ENCODE measurements at regions not wholly inside any gene's neighbourhood (a gene's known extent, or its start where the extent isn't known, plus 50 kb on each side); places are given as distances from the start of the nearest gene placed in this dataset.
"Not testable (repeated sequence)": the region's sequence is repeated elsewhere in the genome, so short reads cannot be mapped to it uniquely, and the experiment has no call there.

DNA sequence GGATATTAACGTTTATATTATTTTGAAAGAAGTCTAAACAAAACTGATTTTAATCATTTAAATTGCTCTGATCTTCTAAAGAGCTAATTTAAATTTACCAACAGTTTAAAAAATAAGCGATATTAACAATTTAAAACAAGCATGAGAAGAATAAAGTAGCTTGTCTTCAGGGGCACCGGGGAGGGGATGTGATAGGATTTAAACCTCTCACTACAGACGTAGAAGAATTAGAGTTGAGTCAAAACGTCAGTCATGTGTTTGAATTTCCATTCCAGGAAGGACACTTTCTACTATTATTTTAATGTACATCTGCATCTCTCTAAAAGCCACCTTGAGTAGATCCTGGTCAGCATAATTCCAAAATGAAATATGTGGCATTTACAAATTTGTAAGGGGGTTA, 58.2 kb upstream of the TPTE start:
- H3K4me1 ChIP-seq (ENCODE audit: control extremely low read depth in 1 of 4, control insufficient read depth in 4 of 4, insufficient read depth in 4 of 4, low read length in 3 of 4), result no peaks in the 10 kb centered on the region
- peaks cover 0 to 40% (median 6%) of the 10 kb centered on the region in 5 experiments for H3K9me3 ChIP-seq (ENCODE audit: control extremely low read depth in 1 of 5, control insufficient read depth in 4 of 5, insufficient read depth in 2 of 5, low read depth in 1 of 5, low read length in 4 of 5)
- no peaks in the 10 kb centered on the region for H3K36me3 ChIP-seq (ENCODE audit: control insufficient read depth in 4 of 4, insufficient read depth in 4 of 4, low read length in 3 of 4)
- POLR2A ChIA-PET, result no interaction called here
- CTCF ChIA-PET, result no interaction called here
- no peak for DNase-seq
- WGBS (ENCODE audit: insufficient coverage), result 57% methylated on average over 4 of the region's 5 CpGs
- no peak overlapping the region for H3K27ac ChIP-seq (ENCODE audit: insufficient read depth in 1 of 2, low read depth in 1 of 2, low read length in 2 of 2, poor library complexity in 1 of 2, severe bottlenecking in 2 of 2)
- H3K4me3 ChIP-seq (ENCODE audit: control insufficient read depth in 1 of 7, extremely low read depth in 1 of 7, insufficient read depth in 4 of 7, low read depth in 2 of 7, low read length in 6 of 7), result no peak overlapping the region
- H3K27me3 ChIP-seq (replicated peaks in 2 of 5; ENCODE audit: control insufficient read depth in 4 of 5, insufficient read depth in 5 of 5, low read length in 4 of 5), result no peaks in the 10 kb centered on the region

DNA sequence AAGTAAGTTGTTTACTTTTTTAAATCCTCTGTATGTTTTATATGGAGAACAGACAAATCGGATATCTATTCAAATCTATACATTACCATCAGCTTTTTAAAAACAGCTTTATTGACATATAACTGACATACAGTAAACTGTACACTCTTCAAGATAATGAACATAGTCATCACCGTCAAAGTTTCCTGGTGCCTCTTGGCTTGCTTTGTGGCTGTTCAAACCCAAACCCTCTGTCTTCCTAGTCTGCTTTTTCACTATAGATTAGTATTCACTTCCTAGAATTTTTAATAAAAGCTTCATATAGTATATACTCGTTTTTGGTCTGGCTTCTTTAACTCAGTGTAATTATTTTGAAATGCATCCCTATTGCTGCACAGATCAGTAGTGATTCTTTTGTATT, 56.4 kb upstream of the TPTE start:
- H3K4me3 ChIP-seq (ENCODE audit: control insufficient read depth in 1 of 7, extremely low read depth in 1 of 7, insufficient read depth in 4 of 7, low read depth in 2 of 7, low read length in 6 of 7), result no peak overlapping the region
- peaks cover 0 to 33% (median 6%) of the 10 kb centered on the region in 5 experiments for H3K9me3 ChIP-seq (ENCODE audit: control extremely low read depth in 1 of 5, control insufficient read depth in 4 of 5, insufficient read depth in 2 of 5, low read depth in 1 of 5, low read length in 4 of 5)
- DNase-seq, result no peak
- ChIA-PET CTCF (no interaction called here), POLR2A (no interaction called here)
- no peaks in the 10 kb centered on the region for H3K27me3 ChIP-seq (replicated peaks in 2 of 5; ENCODE audit: control insufficient read depth in 4 of 5, insufficient read depth in 5 of 5, low read length in 4 of 5)
- H3K36me3 ChIP-seq (ENCODE audit: control insufficient read depth in 4 of 4, insufficient read depth in 4 of 4, low read length in 3 of 4), result no peaks in the 10 kb centered on the region
- WGBS (ENCODE audit: insufficient coverage), result 43% methylated on average over 3 of the region's 3 CpGs
- H3K27ac ChIP-seq (ENCODE audit: insufficient read depth in 1 of 2, low read depth in 1 of 2, low read length in 2 of 2, poor library complexity in 1 of 2, severe bottlenecking in 2 of 2), result no peak overlapping the region
- no peaks in the 10 kb centered on the region for H3K4me1 ChIP-seq (ENCODE audit: control extremely low read depth in 1 of 4, control insufficient read depth in 4 of 4, insufficient read depth in 4 of 4, low read length in 3 of 4)

DNA sequence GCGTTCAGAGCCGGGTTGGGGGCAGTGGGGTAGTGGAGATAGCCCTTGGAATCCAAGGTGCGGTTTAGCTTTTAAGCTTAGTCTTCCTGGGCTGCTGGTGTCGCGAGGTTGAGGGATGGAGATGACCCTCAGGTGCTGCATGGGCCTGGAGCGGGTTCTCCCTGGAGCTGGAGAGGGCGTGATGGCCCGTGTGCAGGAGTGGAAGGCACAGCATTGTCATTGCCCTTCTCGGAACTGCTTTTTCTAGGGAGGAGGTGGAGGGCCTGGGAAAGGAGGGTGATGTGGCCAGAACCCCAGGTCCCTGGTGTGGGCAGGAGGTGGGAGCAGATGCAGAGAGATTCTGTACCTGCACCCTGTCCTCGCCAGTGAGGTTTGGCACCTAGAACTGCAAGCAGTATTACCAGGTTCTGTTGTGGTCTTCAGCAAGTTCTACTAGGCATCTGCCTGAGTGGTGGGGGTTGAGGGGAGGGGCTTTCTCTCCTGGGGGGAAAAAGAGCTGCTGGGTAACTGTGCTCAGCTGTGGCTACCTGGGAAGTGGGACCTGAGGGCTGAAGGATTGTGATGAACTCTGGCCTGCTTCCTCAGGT, 55.8 kb upstream of the TPTE start:
- H3K27me3 ChIP-seq (replicated peaks in 2 of 5; ENCODE audit: control insufficient read depth in 4 of 5, insufficient read depth in 5 of 5, low read length in 4 of 5); POLR2A ChIA-PET; H3K4me1 ChIP-seq (ENCODE audit: control extremely low read depth in 1 of 4, control insufficient read depth in 4 of 4, insufficient read depth in 4 of 4, low read length in 3 of 4); H3K36me3 ChIP-seq (ENCODE audit: control insufficient read depth in 4 of 4, insufficient read depth in 4 of 4, low read length in 3 of 4); H3K4me3 ChIP-seq (ENCODE audit: control insufficient read depth in 1 of 7, extremely low read depth in 1 of 7, insufficient read depth in 4 of 7, low read depth in 2 of 7, low read length in 6 of 7); H3K27ac ChIP-seq (ENCODE audit: insufficient read depth in 1 of 2, low read depth in 1 of 2, low read length in 2 of 2, poor library complexity in 1 of 2, severe bottlenecking in 2 of 2); CTCF ChIA-PET; DNase-seq: not testable (repeated sequence)
- WGBS (ENCODE audit: insufficient coverage), result 73% methylated on average over 10 of the region's 10 CpGs
- peaks cover 0 to 29% (median 6%) of the 10 kb centered on the region in 5 experiments for H3K9me3 ChIP-seq (ENCODE audit: control extremely low read depth in 1 of 5, control insufficient read depth in 4 of 5, insufficient read depth in 2 of 5, low read depth in 1 of 5, low read length in 4 of 5)

DNA sequence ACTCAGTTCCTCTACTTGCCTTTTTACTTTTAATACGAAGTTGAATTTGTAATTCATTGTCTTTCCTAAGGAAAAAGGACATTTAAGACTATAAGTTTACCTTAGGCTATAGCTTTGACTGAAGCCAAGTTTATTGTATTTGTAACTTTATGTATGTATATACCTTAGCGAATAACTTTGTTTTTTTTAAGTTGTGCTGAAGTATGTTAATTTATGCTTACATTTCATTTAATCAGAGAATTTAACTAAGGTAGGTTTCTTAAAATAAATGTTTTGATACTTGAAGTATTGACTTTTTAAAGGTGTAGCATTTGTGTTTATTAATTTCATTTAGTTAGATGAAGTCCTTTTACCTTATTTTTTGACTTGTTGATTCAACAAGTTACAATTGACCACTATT, 55.2 kb upstream of the TPTE start:
- Histone ChIP-seq H3K9me3 (ENCODE audit: control extremely low read depth in 1 of 5, control insufficient read depth in 4 of 5, insufficient read depth in 2 of 5, low read depth in 1 of 5, low read length in 4 of 5) (peaks cover 0 to 25% (median 2%) of the 10 kb centered on the region in 5 experiments), H3K27ac (ENCODE audit: insufficient read depth in 1 of 2, low read depth in 1 of 2, low read length in 2 of 2, poor library complexity in 1 of 2, severe bottlenecking in 2 of 2) (no peak overlapping the region), H3K36me3 (ENCODE audit: control insufficient read depth in 4 of 4, insufficient read depth in 4 of 4, low read length in 3 of 4) (no peaks in the 10 kb centered on the region), H3K27me3 (replicated peaks in 2 of 5; ENCODE audit: control insufficient read depth in 4 of 5, insufficient read depth in 5 of 5, low read length in 4 of 5) (no peaks in the 10 kb centered on the region), H3K4me3 (ENCODE audit: control insufficient read depth in 1 of 7, extremely low read depth in 1 of 7, insufficient read depth in 4 of 7, low read depth in 2 of 7, low read length in 6 of 7) (no peak overlapping the region), H3K4me1 (ENCODE audit: control extremely low read depth in 1 of 4, control insufficient read depth in 4 of 4, insufficient read depth in 4 of 4, low read length in 3 of 4) (no peaks in the 10 kb centered on the region)
- ChIA-PET POLR2A (no interaction called here), CTCF (no interaction called here)
- DNase-seq, result no peak
- no CpG with 5 or more reads among the region's 2 CpGs for WGBS (ENCODE audit: insufficient coverage)

Data from common myeloid progenitor, CD34-positive (primary cell).